ENCODE measurements at regions not wholly inside any gene's neighbourhood (a gene's known extent, or its start where the extent isn't known, plus 50 kb on each side); places are given as distances from the start of the nearest gene placed in this dataset.

GRCh38 chrX:37904833-37905232 lies 57.5 kb upstream of the DYNLT3 start:
- no peak for TF ChIP-seq CTCF (IDR thresholded peaks at IDR 0.05)
- DNase-seq (ENCODE audit: low spot score in 2 of 2): no peak
- no peaks in the 10 kb centered on the region for H3K27me3 ChIP-seq
- no peaks in the 10 kb centered on the region for H3K36me3 ChIP-seq
- H3K27ac ChIP-seq: no peak overlapping the region
- no peaks in the 10 kb centered on the region for H3K4me1 ChIP-seq
- H3K9me3 ChIP-seq: no peaks in the 10 kb centered on the region
- H3K4me3 ChIP-seq: no peak overlapping the region
- intact Hi-C loops (cut with DNase I): loop anchor here (10.0 kb wide), 1 partner anchor 160 kb away; no protein-coding TSS in a partner anchor

- H3K36me3 ChIP-seq: no peaks in the 10 kb centered on the region
- H3K27ac ChIP-seq: no peak overlapping the region
- no peaks in the 10 kb centered on the region for H3K27me3 ChIP-seq
- no peaks in the 10 kb centered on the region for H3K4me1 ChIP-seq
- H3K9me3 ChIP-seq: no peaks in the 10 kb centered on the region
- peak in 2 of 3 experiments; percentile 15 to 31 for TF ChIP-seq CTCF (IDR thresholded peaks at IDR 0.05)
- H3K4me3 ChIP-seq: peak overlapping the region; percentile 27 to 50
- no peak for DNase-seq (ENCODE audit: low spot score in 2 of 2)
- intact Hi-C loops (cut with DNase I): loop anchor here (10.0 kb wide), 1 partner anchor 161 kb away; no protein-coding TSS in a partner anchor
These were observed 58.2 kb upstream of the DYNLT3 start for GRCh38 chrX:37905436-37906147.

DNA sequence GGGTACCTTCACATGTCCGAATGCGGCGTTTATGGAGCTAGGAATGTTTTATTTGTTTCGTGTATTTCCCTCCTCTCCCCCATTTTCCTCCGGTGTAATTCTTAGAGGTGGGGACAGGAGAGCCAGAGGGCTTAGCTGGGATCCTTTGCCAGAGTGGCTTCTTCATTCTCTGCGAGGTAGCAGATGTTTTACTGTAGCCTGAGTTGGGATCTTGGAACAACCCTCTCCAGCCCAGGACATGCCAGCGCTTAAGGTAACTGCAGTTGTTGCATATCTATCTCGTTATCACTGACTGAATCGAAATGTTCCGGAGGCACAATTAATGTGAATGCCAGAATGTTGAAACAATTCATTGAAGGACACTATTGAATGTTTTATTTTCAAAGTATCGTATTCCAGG lies 59.0 kb upstream of the DYNLT3 start:
- TF ChIP-seq CTCF (IDR thresholded peaks at IDR 0.05): no peak
- peak overlapping the region in 1 of 2 donors; percentile 50 for H3K4me3 ChIP-seq

DNA sequence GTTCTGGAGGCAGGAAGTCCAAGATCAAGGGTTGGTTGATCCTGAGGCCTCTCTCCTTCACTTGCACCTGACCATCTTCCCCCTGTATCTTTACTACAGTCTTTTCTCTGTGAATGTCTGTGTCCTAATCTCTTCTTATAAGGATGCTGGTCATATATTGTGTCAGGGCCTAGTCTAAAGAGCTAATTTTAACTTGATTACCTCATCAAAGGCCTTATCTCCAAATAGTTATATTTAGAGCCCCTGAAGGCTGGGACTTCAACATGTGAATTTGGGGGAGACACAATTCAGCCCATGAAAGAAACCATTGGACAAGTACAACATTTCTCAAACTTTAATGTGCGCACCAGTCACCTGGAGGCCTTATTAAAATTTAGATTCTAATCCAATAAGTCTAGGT lies 62.8 kb upstream of the DYNLT3 start:
- Histone ChIP-seq H3K27me3 (no peaks in the 10 kb centered on the region), H3K9me3 (no peaks in the 10 kb centered on the region)

More for the DNA sequence above, 59.0 kb upstream of the DYNLT3 start:
- Histone ChIP-seq H3K27ac (no peak overlapping the region), H3K27me3 (no peaks in the 10 kb centered on the region), H3K36me3 (no peaks in the 10 kb centered on the region), H3K4me1 (no peaks in the 10 kb centered on the region), H3K9me3 (no peaks in the 10 kb centered on the region)
- DNase-seq (ENCODE audit: low spot score in 2 of 2): no peak
- intact Hi-C loops (cut with DNase I): loop anchor here (10.0 kb wide), 1 partner anchor 162 kb away; no protein-coding TSS in a partner anchor

GRCh38 chrX:37912304-37912703 lies 64.9 kb upstream of the DYNLT3 start:
- intact Hi-C loops (cut with DNase I): no loop called here

More for the DNA sequence above, 62.8 kb upstream of the DYNLT3 start:
- H3K27ac ChIP-seq: no peak overlapping the region
- H3K4me3 ChIP-seq: no peak overlapping the region
- no peaks in the 10 kb centered on the region for H3K4me1 ChIP-seq
- TF ChIP-seq CTCF (IDR thresholded peaks at IDR 0.05): no peak
- intact Hi-C loops (cut with DNase I): no loop called here
- H3K36me3 ChIP-seq: no peaks in the 10 kb centered on the region
- no peak for DNase-seq (ENCODE audit: low spot score in 2 of 2)

More at GRCh38 chrX:37912304-37912703, 64.9 kb upstream of the DYNLT3 start:
- DNase-seq (ENCODE audit: low spot score in 2 of 2): no peak
- Histone ChIP-seq H3K4me3 (no peak overlapping the region), H3K36me3 (no peaks in the 10 kb centered on the region), H3K27ac (no peak overlapping the region), H3K9me3 (no peaks in the 10 kb centered on the region), H3K4me1 (no peaks in the 10 kb centered on the region), H3K27me3 (no peaks in the 10 kb centered on the region)
- TF ChIP-seq CTCF (IDR thresholded peaks at IDR 0.05): no peak
